ENCODE measurements at regions not wholly inside any gene's neighbourhood (a gene's known extent, or its start where the extent isn't known, plus 50 kb on each side); places are given as distances from the start of the nearest gene placed in this dataset.

DNA sequence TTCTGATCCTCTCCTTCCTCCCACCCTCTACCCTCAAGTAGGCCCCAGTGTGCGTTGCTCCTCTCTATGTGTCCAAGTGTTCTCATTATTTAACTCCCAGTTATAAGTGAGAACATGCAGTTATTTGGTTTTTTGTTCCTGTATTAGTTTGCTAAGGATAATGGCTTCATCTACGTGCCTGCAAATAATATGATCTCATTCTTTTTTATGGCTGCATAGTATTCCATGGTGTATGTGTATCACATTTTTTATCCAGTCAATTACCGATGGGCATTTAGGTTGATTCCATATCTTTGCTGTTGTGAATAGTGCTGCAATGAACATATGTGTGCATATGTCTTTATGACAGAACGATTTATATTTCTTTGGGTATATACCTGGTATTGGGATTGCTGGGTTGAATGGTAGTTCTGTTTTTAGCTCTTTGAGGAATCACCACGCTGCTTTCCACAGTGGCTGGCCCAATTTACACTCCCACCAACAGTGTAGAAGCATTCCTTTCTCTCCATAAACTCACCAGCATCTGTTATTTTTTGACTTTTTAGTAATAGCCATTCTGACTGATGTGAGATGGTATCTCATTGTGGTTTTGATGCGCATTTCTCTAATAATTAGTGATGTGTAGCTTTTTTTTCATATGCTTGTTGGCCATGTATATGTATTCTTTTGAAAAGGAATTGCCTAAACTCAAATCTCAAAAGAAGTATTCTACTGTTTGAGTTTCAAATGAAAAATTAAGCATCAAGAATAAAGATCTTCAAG, 116.9 kb downstream of the ETS2 start:
- Mint-ChIP-seq H3K9me3 (peaks cover 12% of the 10 kb centered on the region), H3K27ac (no peak overlapping the region), H3K4me1 (peaks cover 23% of the 10 kb centered on the region), H3K27me3 (ENCODE audit: low read depth) (peaks cover 1% of the 10 kb centered on the region), H3K36me3 (no peaks in the 10 kb centered on the region), H3K4me3 (no peak overlapping the region)
- DNase-seq (ENCODE audit: low spot score in 2 of 2, unreplicated experiment in 2 of 2) = no peak
- TF ChIP-seq, protein P1, sequence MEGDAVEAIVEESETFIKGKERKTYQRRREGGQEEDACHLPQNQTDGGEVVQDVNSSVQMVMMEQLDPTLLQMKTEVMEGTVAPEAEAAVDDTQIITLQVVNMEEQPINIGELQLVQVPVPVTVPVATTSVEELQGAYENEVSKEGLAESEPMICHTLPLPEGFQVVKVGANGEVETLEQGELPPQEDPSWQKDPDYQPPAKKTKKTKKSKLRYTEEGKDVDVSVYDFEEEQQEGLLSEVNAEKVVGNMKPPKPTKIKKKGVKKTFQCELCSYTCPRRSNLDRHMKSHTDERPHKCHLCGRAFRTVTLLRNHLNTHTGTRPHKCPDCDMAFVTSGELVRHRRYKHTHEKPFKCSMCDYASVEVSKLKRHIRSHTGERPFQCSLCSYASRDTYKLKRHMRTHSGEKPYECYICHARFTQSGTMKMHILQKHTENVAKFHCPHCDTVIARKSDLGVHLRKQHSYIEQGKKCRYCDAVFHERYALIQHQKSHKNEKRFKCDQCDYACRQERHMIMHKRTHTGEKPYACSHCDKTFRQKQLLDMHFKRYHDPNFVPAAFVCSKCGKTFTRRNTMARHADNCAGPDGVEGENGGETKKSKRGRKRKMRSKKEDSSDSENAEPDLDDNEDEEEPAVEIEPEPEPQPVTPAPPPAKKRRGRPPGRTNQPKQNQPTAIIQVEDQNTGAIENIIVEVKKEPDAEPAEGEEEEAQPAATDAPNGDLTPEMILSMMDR (IDR thresholded peaks at IDR 0.05; ENCODE audit: unreplicated experiment) = no peak

DNA sequence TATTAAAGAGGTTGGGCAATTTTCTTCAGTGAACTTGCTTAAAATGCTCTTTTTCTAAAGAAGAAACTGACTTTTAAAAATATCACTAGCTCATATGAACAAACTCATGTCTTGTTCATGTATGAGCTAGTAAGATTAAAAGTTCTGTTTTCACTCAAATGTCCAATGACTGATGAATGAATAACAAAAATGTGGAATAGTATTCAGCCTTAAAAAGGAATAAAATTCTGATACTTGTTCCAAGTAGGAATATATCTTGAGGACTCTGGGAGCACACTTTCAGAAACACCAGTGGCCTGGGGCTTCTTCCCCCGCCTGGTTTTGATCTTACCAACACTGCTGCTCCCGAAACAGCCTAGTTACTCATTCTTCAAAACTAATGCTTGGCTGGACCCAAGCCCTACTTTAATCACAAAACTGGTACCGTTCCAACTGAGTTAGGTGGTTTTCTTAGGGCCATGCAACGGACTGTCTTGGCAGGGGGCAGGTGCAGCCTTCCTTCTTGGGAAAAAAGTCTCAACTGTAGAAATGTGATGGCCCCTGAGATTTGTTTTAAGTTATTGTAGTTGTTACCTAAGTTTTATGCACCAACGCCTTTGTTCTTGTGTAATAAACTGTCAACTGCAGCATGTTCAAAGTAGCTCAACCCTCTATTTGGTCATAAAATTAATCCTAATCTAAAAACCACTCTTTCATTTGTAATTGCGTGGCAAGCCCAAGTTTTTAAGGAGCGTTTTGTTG, 116.0 kb downstream of the ETS2 start:
- H3K27me3 Mint-ChIP-seq (ENCODE audit: low read depth) = peaks cover 1% of the 10 kb centered on the region
- H3K4me3 Mint-ChIP-seq = no peak overlapping the region
- H3K36me3 Mint-ChIP-seq = no peaks in the 10 kb centered on the region
- H3K27ac Mint-ChIP-seq = peak overlapping the region; percentile 87
- TF ChIP-seq, protein P1 (IDR thresholded peaks at IDR 0.05; ENCODE audit: unreplicated experiment) = no peak
- peaks cover 12% of the 10 kb centered on the region for H3K9me3 Mint-ChIP-seq
- DNase-seq (ENCODE audit: low spot score in 2 of 2, unreplicated experiment in 2 of 2) = no peak
- H3K4me1 Mint-ChIP-seq = peaks cover 29% of the 10 kb centered on the region

DNA sequence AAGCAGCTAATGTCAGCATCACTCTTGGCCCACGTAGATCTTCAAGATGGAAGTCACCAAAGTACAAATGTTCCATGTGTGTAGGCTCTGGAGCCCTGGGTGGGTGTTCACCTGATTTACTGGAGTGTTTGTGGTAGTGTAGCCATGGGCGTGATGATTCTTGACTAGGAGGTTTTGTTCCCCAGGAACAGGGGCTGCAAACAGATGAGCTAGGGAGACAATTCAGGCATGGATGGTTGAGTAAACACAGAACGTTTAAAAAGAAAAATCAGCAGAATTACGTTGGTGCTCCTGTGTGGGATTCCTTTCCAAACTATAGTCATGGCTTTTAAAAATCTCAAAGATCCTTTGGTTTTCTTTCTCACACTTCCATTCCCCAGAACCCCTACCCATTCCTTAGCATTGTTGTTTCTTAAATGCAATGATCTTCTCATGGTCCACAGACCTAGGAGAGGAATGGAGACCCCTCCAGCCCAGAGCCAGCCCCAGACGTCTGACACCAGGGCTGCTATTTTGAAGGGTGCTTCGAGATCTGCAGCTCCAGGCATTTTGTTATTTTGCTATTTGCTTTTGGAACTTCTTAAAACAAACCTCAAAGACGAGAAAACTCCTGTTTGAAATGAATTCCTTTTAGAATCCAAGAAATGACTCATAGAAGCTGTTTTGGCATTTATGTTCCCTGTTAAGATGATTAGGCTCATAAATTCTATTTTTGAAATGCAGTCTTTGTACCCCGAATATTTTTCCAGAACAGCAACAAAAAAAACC, 115.1 kb downstream of the ETS2 start:
- H3K9me3 Mint-ChIP-seq = peaks cover 12% of the 10 kb centered on the region
- H3K36me3 Mint-ChIP-seq = no peaks in the 10 kb centered on the region
- H3K27me3 Mint-ChIP-seq (ENCODE audit: low read depth) = no peaks in the 10 kb centered on the region
- peaks cover 27% of the 10 kb centered on the region for H3K4me1 Mint-ChIP-seq
- peak overlapping the region; percentile 87 for H3K27ac Mint-ChIP-seq
- TF ChIP-seq, protein P1 (IDR thresholded peaks at IDR 0.05; ENCODE audit: unreplicated experiment) = no peak
- DNase-seq (ENCODE audit: low spot score in 2 of 2, unreplicated experiment in 2 of 2) = no peak
- no peak overlapping the region for H3K4me3 Mint-ChIP-seq

DNA sequence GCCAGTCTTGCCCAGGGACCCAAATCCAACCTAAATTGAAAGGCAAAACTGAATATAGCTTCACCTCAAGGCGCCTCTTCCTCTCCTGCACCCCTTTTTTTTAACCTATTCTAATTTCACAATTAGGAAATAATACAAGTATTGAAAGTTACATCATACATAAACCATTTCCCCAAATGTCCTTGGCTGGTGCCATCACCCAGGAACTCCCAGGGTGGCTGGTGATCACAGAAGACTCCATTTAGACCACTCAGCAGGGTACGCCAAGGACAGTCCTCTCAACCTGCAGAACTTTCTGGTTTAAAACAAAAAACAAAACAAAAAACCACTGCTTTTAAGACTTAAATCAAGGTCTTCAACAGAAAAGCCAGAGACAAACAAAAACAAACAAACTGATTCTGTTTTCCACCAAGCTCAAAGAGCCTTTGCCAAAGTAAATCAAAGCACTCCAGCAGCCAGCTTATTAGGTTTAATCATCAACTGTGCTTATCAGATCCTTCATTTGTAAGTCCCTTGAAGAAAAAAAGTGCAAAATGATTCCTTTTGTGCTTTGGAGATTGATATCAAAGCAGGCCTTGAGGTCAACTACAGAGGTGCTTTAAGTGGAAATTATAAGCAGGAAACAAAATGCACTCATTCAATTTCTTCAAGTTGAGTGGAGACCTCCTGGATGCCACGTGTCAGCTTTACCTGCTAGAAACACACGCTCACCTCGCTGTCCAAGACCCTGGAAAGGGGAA, 113.0 kb downstream of the ETS2 start:
- Mint-ChIP-seq H3K4me3 (no peak overlapping the region), H3K27me3 (ENCODE audit: low read depth) (no peaks in the 10 kb centered on the region), H3K9me3 (peaks cover 12% of the 10 kb centered on the region), H3K36me3 (no peaks in the 10 kb centered on the region), H3K4me1 (peaks cover 28% of the 10 kb centered on the region), H3K27ac (no peak overlapping the region)
- DNase-seq (ENCODE audit: low spot score in 2 of 2, unreplicated experiment in 2 of 2) = no peak
- TF ChIP-seq, protein P1 (IDR thresholded peaks at IDR 0.05; ENCODE audit: unreplicated experiment) = no peak

Measured in mesothelial cell of epicardium (in vitro differentiated cells).